ENCODE measurements at regions not wholly inside any gene's neighbourhood (a gene's known extent, or its start where the extent isn't known, plus 50 kb on each side); places are given as distances from the start of the nearest gene placed in this dataset.

DNA sequence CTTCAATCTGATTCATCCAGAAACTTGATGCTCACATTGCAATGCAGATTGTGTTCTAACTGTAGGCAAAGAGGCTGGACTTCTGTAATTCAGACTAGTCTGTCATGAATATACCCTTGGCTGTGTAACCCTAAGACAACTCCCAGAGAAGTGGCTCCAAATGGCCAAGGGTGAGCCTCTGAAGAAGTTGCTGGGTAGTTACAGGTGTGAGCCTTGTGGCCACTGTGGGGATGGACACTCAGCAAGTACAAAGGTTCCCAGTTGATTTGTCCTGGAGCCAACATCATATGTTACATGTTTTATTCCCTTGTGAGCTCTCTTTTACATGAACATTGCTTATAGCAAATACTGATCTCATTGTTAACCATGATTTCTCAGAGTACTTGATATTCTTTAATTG lies 94.8 kb upstream of the KCNJ3 start (continued):
- TF ChIP-seq, protein P1, sequence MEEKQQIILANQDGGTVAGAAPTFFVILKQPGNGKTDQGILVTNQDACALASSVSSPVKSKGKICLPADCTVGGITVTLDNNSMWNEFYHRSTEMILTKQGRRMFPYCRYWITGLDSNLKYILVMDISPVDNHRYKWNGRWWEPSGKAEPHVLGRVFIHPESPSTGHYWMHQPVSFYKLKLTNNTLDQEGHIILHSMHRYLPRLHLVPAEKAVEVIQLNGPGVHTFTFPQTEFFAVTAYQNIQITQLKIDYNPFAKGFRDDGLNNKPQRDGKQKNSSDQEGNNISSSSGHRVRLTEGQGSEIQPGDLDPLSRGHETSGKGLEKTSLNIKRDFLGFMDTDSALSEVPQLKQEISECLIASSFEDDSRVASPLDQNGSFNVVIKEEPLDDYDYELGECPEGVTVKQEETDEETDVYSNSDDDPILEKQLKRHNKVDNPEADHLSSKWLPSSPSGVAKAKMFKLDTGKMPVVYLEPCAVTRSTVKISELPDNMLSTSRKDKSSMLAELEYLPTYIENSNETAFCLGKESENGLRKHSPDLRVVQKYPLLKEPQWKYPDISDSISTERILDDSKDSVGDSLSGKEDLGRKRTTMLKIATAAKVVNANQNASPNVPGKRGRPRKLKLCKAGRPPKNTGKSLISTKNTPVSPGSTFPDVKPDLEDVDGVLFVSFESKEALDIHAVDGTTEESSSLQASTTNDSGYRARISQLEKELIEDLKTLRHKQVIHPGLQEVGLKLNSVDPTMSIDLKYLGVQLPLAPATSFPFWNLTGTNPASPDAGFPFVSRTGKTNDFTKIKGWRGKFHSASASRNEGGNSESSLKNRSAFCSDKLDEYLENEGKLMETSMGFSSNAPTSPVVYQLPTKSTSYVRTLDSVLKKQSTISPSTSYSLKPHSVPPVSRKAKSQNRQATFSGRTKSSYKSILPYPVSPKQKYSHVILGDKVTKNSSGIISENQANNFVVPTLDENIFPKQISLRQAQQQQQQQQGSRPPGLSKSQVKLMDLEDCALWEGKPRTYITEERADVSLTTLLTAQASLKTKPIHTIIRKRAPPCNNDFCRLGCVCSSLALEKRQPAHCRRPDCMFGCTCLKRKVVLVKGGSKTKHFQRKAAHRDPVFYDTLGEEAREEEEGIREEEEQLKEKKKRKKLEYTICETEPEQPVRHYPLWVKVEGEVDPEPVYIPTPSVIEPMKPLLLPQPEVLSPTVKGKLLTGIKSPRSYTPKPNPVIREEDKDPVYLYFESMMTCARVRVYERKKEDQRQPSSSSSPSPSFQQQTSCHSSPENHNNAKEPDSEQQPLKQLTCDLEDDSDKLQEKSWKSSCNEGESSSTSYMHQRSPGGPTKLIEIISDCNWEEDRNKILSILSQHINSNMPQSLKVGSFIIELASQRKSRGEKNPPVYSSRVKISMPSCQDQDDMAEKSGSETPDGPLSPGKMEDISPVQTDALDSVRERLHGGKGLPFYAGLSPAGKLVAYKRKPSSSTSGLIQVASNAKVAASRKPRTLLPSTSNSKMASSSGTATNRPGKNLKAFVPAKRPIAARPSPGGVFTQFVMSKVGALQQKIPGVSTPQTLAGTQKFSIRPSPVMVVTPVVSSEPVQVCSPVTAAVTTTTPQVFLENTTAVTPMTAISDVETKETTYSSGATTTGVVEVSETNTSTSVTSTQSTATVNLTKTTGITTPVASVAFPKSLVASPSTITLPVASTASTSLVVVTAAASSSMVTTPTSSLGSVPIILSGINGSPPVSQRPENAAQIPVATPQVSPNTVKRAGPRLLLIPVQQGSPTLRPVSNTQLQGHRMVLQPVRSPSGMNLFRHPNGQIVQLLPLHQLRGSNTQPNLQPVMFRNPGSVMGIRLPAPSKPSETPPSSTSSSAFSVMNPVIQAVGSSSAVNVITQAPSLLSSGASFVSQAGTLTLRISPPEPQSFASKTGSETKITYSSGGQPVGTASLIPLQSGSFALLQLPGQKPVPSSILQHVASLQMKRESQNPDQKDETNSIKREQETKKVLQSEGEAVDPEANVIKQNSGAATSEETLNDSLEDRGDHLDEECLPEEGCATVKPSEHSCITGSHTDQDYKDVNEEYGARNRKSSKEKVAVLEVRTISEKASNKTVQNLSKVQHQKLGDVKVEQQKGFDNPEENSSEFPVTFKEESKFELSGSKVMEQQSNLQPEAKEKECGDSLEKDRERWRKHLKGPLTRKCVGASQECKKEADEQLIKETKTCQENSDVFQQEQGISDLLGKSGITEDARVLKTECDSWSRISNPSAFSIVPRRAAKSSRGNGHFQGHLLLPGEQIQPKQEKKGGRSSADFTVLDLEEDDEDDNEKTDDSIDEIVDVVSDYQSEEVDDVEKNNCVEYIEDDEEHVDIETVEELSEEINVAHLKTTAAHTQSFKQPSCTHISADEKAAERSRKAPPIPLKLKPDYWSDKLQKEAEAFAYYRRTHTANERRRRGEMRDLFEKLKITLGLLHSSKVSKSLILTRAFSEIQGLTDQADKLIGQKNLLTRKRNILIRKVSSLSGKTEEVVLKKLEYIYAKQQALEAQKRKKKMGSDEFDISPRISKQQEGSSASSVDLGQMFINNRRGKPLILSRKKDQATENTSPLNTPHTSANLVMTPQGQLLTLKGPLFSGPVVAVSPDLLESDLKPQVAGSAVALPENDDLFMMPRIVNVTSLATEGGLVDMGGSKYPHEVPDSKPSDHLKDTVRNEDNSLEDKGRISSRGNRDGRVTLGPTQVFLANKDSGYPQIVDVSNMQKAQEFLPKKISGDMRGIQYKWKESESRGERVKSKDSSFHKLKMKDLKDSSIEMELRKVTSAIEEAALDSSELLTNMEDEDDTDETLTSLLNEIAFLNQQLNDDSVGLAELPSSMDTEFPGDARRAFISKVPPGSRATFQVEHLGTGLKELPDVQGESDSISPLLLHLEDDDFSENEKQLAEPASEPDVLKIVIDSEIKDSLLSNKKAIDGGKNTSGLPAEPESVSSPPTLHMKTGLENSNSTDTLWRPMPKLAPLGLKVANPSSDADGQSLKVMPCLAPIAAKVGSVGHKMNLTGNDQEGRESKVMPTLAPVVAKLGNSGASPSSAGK (IDR thresholded peaks at IDR 0.05): no peak
- TF ChIP-seq, protein P2, sequence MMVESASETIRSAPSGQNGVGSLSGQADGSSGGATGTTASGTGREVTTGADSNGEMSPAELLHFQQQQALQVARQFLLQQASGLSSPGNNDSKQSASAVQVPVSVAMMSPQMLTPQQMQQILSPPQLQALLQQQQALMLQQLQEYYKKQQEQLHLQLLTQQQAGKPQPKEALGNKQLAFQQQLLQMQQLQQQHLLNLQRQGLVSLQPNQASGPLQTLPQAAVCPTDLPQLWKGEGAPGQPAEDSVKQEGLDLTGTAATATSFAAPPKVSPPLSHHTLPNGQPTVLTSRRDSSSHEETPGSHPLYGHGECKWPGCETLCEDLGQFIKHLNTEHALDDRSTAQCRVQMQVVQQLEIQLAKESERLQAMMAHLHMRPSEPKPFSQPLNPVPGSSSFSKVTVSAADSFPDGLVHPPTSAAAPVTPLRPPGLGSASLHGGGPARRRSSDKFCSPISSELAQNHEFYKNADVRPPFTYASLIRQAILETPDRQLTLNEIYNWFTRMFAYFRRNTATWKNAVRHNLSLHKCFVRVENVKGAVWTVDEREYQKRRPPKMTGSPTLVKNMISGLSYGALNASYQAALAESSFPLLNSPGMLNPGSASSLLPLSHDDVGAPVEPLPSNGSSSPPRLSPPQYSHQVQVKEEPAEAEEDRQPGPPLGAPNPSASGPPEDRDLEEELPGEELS (CRISPR knock-in tag; IDR thresholded peaks at IDR 0.05; ENCODE audit: borderline replicate concordance): no peak
- TF ChIP-seq TEAD2 (tag; IDR thresholded peaks at IDR 0.05) (no peak), CTBP1 (IDR thresholded peaks at IDR 0.05; ENCODE audit: borderline replicate concordance) (no peak), NFRKB (IDR thresholded peaks at IDR 0.05; ENCODE audit: low read depth) (no peak), STAT5A (IDR thresholded peaks at IDR 0.05; ENCODE audit: borderline replicate concordance, low read length) (no peak), BMI1 (IDR thresholded peaks at IDR 0.05; ENCODE audit: low read length) (no peak), ESRRB (CRISPR knock-in tag; IDR thresholded peaks at IDR 0.05; ENCODE audit: borderline replicate concordance) (no peak), NEUROD1 (IDR thresholded peaks at IDR 0.05; ENCODE audit: borderline replicate concordance, low read depth, low read length, partially characterized antibody) (no peak)
- TF ChIP-seq, protein P3, sequence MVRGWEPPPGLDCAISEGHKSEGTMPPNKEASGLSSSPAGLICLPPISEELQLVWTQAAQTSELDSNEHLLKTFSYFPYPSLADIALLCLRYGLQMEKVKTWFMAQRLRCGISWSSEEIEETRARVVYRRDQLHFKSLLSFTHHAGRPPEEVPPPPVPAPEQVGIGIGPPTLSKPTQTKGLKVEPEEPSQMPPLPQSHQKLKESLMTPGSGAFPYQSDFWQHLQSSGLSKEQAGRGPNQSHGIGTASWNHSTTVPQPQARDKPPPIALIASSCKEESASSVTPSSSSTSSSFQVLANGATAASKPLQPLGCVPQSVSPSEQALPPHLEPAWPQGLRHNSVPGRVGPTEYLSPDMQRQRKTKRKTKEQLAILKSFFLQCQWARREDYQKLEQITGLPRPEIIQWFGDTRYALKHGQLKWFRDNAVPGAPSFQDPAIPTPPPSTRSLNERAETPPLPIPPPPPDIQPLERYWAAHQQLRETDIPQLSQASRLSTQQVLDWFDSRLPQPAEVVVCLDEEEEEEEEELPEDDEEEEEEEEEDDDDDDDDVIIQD (CRISPR knock-in tag; IDR thresholded peaks at IDR 0.05): no peak

Measured in K562 (cell line).